ENCODE measurements at regions not wholly inside any gene's neighbourhood (a gene's known extent, or its start where the extent isn't known, plus 50 kb on each side); places are given as distances from the start of the nearest gene placed in this dataset.
"Not testable (repeated sequence)": the region's sequence is repeated elsewhere in the genome, so short reads cannot be mapped to it uniquely, and the experiment has no call there.

GRCh38 chr7:109663806-109664205 is 1094.1 kb downstream of the DNAJB9 start:
- Histone ChIP-seq H3K27me3 (ENCODE audit: insufficient read depth, poor library complexity, severe bottlenecking) (no peaks in the 10 kb centered on the region), H3K4me3 (replicated peaks; ENCODE audit: insufficient read depth, low read length) (no peak overlapping the region), H3K27ac (replicated peaks) (no peak overlapping the region)
- no peak for TF ChIP-seq REST (IDR thresholded peaks at IDR 0.05; ENCODE audit: insufficient replicate concordance, low read depth)
- no peak for TF ChIP-seq GABPA (IDR thresholded peaks at IDR 0.05; ENCODE audit: low read depth)
- no peak for TF ChIP-seq POLR2AphosphoS5 (IDR thresholded peaks at IDR 0.05; ENCODE audit: low read depth)
- TF ChIP-seq SPI1 (IDR thresholded peaks at IDR 0.05; ENCODE audit: borderline replicate concordance, low read depth) = no peak
- TF ChIP-seq CTCF (IDR thresholded peaks at IDR 0.05; ENCODE audit: insufficient read depth, low read length) = no peak
- no peak for DNase-seq (ENCODE audit: low read depth in 1 of 2, low spot score in 1 of 2)

GRCh38 chr7:109687269-109687668 is 1117.6 kb downstream of the DNAJB9 start:
- not testable (repeated sequence) for DNase-seq (ENCODE audit: low read depth in 1 of 2, low spot score in 1 of 2)

GRCh38 chr7:109692613-109693012 is 1122.9 kb downstream of the DNAJB9 start:
- H3K4me3 ChIP-seq (replicated peaks; ENCODE audit: insufficient read depth, low read length); H3K27me3 ChIP-seq (ENCODE audit: insufficient read depth, poor library complexity, severe bottlenecking); H3K27ac ChIP-seq (replicated peaks); DNase-seq (ENCODE audit: low read depth in 1 of 2, low spot score in 1 of 2): not testable (repeated sequence)

More at GRCh38 chr7:109687269-109687668, 1117.6 kb downstream of the DNAJB9 start:
- H3K4me3 ChIP-seq (replicated peaks; ENCODE audit: insufficient read depth, low read length); H3K27ac ChIP-seq (replicated peaks); H3K27me3 ChIP-seq (ENCODE audit: insufficient read depth, poor library complexity, severe bottlenecking): not testable (repeated sequence)

- no peak overlapping the region for H3K27ac ChIP-seq (replicated peaks)
- no peak for DNase-seq (ENCODE audit: low read depth in 1 of 2, low spot score in 1 of 2)
- H3K4me3 ChIP-seq (replicated peaks; ENCODE audit: insufficient read depth, low read length) = no peak overlapping the region
- no peaks in the 10 kb centered on the region for H3K27me3 ChIP-seq (ENCODE audit: insufficient read depth, poor library complexity, severe bottlenecking)
- TF ChIP-seq SPI1 (IDR thresholded peaks at IDR 0.05; ENCODE audit: borderline replicate concordance, low read depth) = no peak
- TF ChIP-seq CTCF (IDR thresholded peaks at IDR 0.05; ENCODE audit: insufficient read depth, low read length) = no peak
- no peak for TF ChIP-seq GABPA (IDR thresholded peaks at IDR 0.05; ENCODE audit: low read depth)
- no peak for TF ChIP-seq POLR2AphosphoS5 (IDR thresholded peaks at IDR 0.05; ENCODE audit: low read depth)
- no peak for TF ChIP-seq REST (IDR thresholded peaks at IDR 0.05; ENCODE audit: insufficient replicate concordance, low read depth)
These were observed 1124.7 kb downstream of the DNAJB9 start for GRCh38 chr7:109694149-109695071.

- TF ChIP-seq SPI1 (IDR thresholded peaks at IDR 0.05; ENCODE audit: borderline replicate concordance, low read depth) = no peak
- TF ChIP-seq CTCF (IDR thresholded peaks at IDR 0.05; ENCODE audit: insufficient read depth, low read length) = no peak
- TF ChIP-seq POLR2AphosphoS5 (IDR thresholded peaks at IDR 0.05; ENCODE audit: low read depth) = no peak
- TF ChIP-seq REST (IDR thresholded peaks at IDR 0.05; ENCODE audit: insufficient replicate concordance, low read depth) = no peak
- TF ChIP-seq GABPA (IDR thresholded peaks at IDR 0.05; ENCODE audit: low read depth) = no peak
- Histone ChIP-seq H3K27ac (replicated peaks) (no peak overlapping the region), H3K27me3 (ENCODE audit: insufficient read depth, poor library complexity, severe bottlenecking) (no peaks in the 10 kb centered on the region), H3K4me3 (replicated peaks; ENCODE audit: insufficient read depth, low read length) (no peak overlapping the region)
- no peak for DNase-seq (ENCODE audit: low read depth in 1 of 2, low spot score in 1 of 2)
These were observed 1125.7 kb downstream of the DNAJB9 start for GRCh38 chr7:109695419-109695818.

All from HL-60 (cell line).